Mucosa of stomach (tissue), 1 donor: ENCODE measurements at regions not wholly inside any gene's neighbourhood (a gene's known extent, or its start where the extent isn't known, plus 50 kb on each side); places are given as distances from the start of the nearest gene placed in this dataset.
"Not testable (repeated sequence)": the region's sequence is repeated elsewhere in the genome, so short reads cannot be mapped to it uniquely, and the experiment has no call there.

Source experiments
- H3K27me3 ChIP-seq: one replicate; pipeline ENCODE4 v1.7.0; 2013; ENCODE audit warnings: mild to moderate bottlenecking, low read length; ENCODE audit not compliant: control insufficient read depth, insufficient read depth
- H3K36me3 ChIP-seq: one replicate; pipeline ENCODE4 v1.7.0; 2013; ENCODE audit warnings: low read length; ENCODE audit not compliant: control insufficient read depth, insufficient read depth
- H3K4me1 ChIP-seq: one replicate; pipeline ENCODE4 v1.7.0; 2013; ENCODE audit warnings: mild to moderate bottlenecking, low read length; ENCODE audit not compliant: control insufficient read depth, insufficient read depth
- H3K4me3 ChIP-seq: one replicate; pipeline ENCODE4 v1.7.0; 2013; ENCODE audit warnings: low read length
- H3K9ac ChIP-seq: one replicate; pipeline ENCODE4 v1.7.0; 2013; ENCODE audit warnings: mild to moderate bottlenecking, low read length, moderate library complexity
- H3K9me3 ChIP-seq: one replicate; pipeline ENCODE4 v1.7.0; 2013; ENCODE audit warnings: mild to moderate bottlenecking, low read length, moderate library complexity; ENCODE audit not compliant: control insufficient read depth
- donor health status: Pancreatic carcinoma.

DNA sequence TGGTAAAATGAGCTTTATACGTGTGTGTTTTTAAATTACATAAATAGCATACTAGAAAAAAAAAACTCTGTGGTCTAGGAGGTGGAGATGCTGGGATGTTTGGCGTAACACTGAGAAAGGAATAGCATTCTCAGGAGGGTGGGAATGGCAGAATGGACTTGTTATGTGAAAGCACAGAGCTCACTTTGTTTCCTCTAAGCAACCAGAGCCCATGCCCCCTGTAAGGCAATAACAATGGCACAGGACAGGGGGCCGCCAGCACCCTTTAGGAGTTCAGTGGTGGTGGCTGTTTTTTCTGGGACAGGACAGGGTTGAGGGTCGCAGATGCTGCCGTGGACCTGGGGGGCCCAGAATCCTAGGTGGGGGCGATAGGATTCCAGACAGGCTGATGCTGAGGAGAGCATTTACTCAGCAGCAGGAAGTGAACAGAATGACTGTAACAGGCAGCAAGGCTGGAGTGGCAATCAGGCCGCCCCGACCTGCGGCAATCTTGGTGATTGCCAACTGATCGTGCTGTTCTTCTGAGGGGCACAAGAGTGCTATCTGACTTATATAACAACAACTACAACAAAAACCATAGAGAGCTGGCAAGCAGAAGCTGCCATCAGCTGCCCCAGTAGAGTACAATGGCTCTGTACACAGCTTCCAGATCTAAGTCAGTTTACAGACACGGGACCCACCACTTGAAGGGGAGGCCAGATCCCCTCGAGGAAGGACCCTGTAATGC lies 160.4 kb downstream of the UACA start:
- H3K9me3 ChIP-seq, result no peaks in the 10 kb centered on the region
- H3K36me3 ChIP-seq, result no peaks in the 10 kb centered on the region
- no peaks in the 10 kb centered on the region for H3K27me3 ChIP-seq
- H3K4me3 ChIP-seq, result no peak overlapping the region
- no peak overlapping the region for H3K9ac ChIP-seq
- H3K4me1 ChIP-seq, result no peaks in the 10 kb centered on the region

- H3K9me3 ChIP-seq, result no peaks in the 10 kb centered on the region
- H3K36me3 ChIP-seq, result no peaks in the 10 kb centered on the region
- H3K9ac ChIP-seq, result no peak overlapping the region
- H3K4me1 ChIP-seq, result no peaks in the 10 kb centered on the region
- H3K27me3 ChIP-seq, result no peaks in the 10 kb centered on the region
- H3K4me3 ChIP-seq, result no peak overlapping the region
Observed at GRCh38 chr15:70602281-70602680, 161.1 kb downstream of the UACA start.

- no peaks in the 10 kb centered on the region for H3K9me3 ChIP-seq
- no peak overlapping the region for H3K9ac ChIP-seq
- peaks cover 10% of the 10 kb centered on the region for H3K4me1 ChIP-seq
- no peaks in the 10 kb centered on the region for H3K36me3 ChIP-seq
- no peak overlapping the region for H3K4me3 ChIP-seq
- no peaks in the 10 kb centered on the region for H3K27me3 ChIP-seq
Observed at GRCh38 chr15:70597945-70598344, 165.4 kb downstream of the UACA start.

DNA sequence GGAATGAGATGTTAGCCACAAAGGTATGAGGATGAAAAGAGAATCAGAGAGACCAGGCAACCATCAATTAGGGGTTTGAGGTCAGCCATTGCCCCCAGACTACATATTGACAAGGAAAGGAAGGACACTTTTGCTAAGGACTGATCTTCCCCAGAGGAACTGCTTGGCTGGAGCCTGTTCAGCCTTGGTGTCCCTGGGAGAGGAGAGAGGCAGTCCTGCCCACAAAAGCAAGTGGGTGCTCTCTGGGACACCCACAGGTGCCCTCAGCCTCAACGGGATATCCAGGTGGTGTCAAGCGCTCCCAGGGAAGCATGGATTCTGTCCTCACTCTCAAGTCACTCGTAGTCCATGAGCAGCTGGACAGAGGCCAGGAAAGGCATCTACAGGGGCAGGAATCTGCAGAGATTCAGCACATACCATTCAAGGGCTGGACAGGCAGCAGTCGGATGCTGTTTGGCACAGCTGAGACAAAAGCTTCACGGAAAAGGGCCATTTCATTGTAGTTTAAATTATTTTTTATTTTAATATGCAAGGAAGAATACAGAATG lies 166.2 kb downstream of the UACA start:
- H3K36me3 ChIP-seq, result no peaks in the 10 kb centered on the region
- H3K27me3 ChIP-seq, result no peaks in the 10 kb centered on the region
- H3K4me3 ChIP-seq, result no peak overlapping the region
- H3K9me3 ChIP-seq, result no peaks in the 10 kb centered on the region
- peaks cover 10% of the 10 kb centered on the region for H3K4me1 ChIP-seq
- no peak overlapping the region for H3K9ac ChIP-seq

DNA sequence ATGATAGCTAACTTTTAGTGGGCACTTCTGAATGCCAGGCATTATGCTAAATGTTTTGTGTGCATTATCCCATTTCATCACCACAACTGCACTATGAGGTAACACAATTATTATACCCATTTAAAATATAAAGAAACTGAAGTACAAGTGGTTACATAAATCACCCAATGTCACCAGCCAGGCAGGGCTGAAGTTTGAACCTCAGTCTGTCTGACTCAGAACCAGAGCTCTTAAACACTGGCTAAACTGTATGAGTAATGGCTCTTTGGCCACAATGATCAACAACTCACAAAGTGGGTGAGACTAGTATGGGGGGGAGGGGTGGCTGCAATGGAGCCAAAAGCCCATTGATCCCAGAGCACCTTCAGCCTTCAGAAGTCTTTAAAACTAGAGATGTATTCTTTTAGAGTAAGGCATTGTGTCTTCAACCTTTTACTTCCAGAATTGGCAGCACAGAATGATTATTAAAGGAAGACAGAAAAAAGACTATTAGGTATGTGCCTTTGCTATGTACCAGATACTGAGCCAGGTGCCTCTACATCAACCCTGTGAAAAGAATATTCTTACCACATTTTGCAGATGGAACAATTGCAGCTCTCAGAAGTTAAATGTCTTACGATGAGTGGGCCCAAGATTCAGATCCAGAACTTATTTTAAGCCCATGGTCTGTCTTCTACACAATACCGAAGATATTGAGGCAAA lies 166.9 kb downstream of the UACA start:
- H3K9ac ChIP-seq, result no peak overlapping the region
- no peak overlapping the region for H3K4me3 ChIP-seq
- no peaks in the 10 kb centered on the region for H3K27me3 ChIP-seq
- no peaks in the 10 kb centered on the region for H3K9me3 ChIP-seq
- peaks cover 10% of the 10 kb centered on the region for H3K4me1 ChIP-seq
- no peaks in the 10 kb centered on the region for H3K36me3 ChIP-seq

DNA sequence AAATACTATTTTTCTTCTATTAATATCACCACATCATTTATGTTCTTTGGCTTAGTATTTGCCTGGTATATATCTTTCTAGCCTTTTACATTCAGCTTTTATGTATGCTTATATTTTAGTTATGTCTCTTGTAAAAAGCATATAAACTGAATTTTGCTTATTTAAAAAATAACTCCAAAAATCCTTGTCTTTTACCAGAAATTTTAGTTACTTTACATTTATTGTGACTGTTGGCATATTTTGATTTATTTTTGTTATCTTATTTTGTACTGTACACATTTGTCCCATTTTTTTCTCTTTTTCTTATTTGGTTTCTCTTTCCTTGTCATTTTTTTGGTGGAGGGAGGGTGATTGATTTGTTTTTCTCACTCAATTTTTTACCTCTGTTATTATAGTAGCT lies 169.6 kb downstream of the UACA start:
- Histone ChIP-seq H3K4me3 (no peak overlapping the region), H3K4me1 (peaks cover 10% of the 10 kb centered on the region), H3K9ac (no peak overlapping the region), H3K36me3 (no peaks in the 10 kb centered on the region), H3K27me3 (no peaks in the 10 kb centered on the region), H3K9me3 (no peaks in the 10 kb centered on the region)

GRCh38 chr15:70589728-70590127 lies 173.6 kb downstream of the UACA start:
- no peak overlapping the region for H3K4me3 ChIP-seq
- no peaks in the 10 kb centered on the region for H3K9me3 ChIP-seq
- H3K9ac ChIP-seq, result no peak overlapping the region
- no peaks in the 10 kb centered on the region for H3K36me3 ChIP-seq
- H3K27me3 ChIP-seq, result peaks cover 10% of the 10 kb centered on the region
- no peaks in the 10 kb centered on the region for H3K4me1 ChIP-seq

- Histone ChIP-seq H3K27me3 (peaks cover 12% of the 10 kb centered on the region), H3K4me3 (no peak overlapping the region), H3K4me1 (no peaks in the 10 kb centered on the region), H3K36me3 (no peaks in the 10 kb centered on the region), H3K9ac (no peak overlapping the region), H3K9me3 (no peaks in the 10 kb centered on the region)
Observed at GRCh38 chr15:70589221-70589620, 174.1 kb downstream of the UACA start.

DNA sequence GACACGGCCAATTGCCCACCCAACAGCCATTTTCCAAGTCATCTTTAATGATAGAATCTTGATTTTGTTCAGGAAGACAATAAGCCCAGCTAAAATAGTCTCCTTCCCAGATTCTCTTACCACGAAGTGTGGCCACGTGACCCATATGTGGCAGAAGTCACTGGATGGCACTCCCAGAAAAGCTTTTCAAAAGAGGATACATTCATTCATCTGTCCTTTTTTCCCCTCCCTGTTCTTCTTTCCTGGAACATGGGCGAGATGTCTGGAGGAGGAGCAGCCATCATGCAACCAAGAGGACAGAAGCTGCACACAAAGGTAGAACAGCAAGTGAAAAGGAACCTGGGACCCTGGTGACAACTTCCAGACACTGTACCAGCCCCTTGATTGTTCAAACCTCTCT lies 174.7 kb downstream of the UACA start:
- Histone ChIP-seq H3K9ac (no peak overlapping the region), H3K27me3 (peaks cover 12% of the 10 kb centered on the region), H3K4me1 (no peaks in the 10 kb centered on the region), H3K9me3 (no peaks in the 10 kb centered on the region), H3K4me3 (no peak overlapping the region), H3K36me3 (no peaks in the 10 kb centered on the region)

GRCh38 chr15:70587896-70588567 lies 175.3 kb downstream of the UACA start:
- Histone ChIP-seq H3K9me3 (no peaks in the 10 kb centered on the region), H3K4me3 (no peak overlapping the region), H3K36me3 (no peaks in the 10 kb centered on the region), H3K4me1 (no peaks in the 10 kb centered on the region), H3K27me3 (peaks cover 12% of the 10 kb centered on the region), H3K9ac (no peak overlapping the region)

DNA sequence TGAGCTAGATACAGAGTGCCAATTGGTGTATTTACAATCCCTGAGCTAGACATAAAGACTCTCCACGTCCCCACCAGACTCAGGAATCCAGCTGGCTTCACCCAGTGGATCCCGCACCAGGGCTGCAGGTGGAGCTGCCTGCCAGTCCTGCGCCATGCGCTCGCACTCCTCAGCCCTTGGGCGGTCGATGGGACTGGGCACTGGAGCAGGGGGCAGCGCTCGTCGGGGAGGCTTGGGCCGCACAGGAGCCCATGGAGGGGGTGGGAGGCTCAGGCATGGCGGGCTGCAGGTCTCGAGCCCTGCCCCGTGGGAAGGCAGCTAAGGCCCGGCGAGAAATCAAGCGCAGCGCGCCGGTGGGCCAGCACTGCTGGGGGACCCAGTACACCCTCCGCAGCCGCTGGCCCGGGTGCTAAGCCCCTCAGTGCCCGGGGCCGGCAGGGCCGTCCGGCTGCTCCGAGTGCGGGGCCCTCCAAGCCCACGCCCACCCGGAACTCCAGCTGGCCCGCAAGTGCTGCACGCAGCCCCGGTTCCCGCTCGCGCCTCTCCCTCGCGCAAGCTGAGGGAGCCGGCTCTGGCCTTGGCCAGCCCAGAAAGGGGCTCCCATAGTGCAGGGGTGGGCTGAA lies 176.2 kb downstream of the UACA start:
- H3K4me1 ChIP-seq, H3K36me3 ChIP-seq, H3K9ac ChIP-seq, H3K9me3 ChIP-seq, H3K4me3 ChIP-seq: not testable (repeated sequence)
- H3K27me3 ChIP-seq, result peaks cover 12% of the 10 kb centered on the region

DNA sequence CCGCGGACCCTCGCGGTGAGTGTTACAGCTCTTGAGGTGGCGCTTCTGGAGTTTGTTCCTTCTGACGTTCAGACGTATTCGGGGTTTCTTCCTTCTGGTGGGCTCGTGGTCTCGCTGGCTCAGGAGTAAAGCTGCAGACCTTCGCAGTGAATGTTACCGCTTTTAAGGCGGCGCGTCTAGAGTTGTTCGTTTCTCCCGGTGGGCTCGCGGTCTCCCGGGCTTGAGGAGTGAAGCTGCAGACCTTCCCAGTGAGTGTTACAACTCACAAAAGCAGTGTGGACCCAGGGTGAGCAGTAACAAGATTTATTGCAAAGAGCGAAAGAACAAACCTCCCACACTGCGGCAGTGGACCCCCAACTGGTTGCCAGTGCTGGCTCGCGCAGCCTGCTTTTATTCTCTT lies 177.1 kb downstream of the UACA start:
- Histone ChIP-seq H3K36me3 (no peaks in the 10 kb centered on the region), H3K27me3 (peaks cover 12% of the 10 kb centered on the region), H3K4me1 (no peaks in the 10 kb centered on the region), H3K9ac (no peak overlapping the region), H3K4me3 (no peak overlapping the region), H3K9me3 (no peaks in the 10 kb centered on the region)
